Myocyte (in vitro differentiated cells): ENCODE measurements at regions not wholly inside any gene's neighbourhood (a gene's known extent, or its start where the extent isn't known, plus 50 kb on each side); places are given as distances from the start of the nearest gene placed in this dataset.
"Not testable (repeated sequence)": the region's sequence is repeated elsewhere in the genome, so short reads cannot be mapped to it uniquely, and the experiment has no call there.

Source experiments
- DNase-seq: peaks from one replicate; pipeline ENCODE4 v3.0.0-alpha.2; 2012; ENCODE audit warnings: low read depth

GRCh38 chr1:219560856-219561255, 52.0 kb downstream of the ZC3H11B start:
- DNase-seq = no peak

DNA sequence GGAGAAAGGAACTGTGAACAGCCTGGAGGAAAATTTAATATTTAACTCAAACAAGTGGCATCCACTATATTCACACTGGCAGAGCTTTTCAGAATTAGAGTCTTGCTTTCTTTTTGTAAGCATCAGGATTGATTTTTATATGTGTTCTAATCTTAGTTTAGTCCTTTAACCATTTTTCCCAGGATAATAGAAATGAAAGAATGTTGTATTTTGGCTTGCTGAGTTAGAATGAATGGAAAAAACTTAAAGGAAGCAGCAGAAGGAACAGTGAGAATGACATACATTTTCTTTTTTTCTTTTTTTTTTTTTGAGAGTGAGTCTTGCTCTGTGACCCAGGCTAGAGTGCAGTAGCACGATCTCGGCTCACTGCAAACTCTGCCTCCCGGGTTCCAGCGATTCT, 53.0 kb downstream of the ZC3H11B start:
- DNase-seq = no peak

DNA sequence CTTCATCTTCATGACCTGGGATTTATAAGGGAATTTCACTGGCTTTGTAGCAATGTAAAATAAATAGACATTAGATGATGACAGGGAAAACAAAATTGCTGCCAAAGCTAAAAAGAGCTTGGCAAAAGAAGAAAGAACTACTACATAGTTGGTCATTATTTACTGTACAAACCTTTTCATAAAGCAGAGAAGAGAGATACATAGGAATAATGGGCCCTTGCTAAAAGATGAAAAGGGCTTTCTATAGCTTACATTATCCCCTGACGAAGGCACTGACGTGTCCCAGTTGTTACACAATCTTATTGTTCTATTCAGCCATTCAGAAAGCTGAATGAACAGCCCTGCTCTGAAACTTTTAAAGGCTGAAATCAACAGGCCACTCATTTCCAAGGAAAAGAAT, 57.1 kb downstream of the ZC3H11B start:
- DNase-seq = no peak

DNA sequence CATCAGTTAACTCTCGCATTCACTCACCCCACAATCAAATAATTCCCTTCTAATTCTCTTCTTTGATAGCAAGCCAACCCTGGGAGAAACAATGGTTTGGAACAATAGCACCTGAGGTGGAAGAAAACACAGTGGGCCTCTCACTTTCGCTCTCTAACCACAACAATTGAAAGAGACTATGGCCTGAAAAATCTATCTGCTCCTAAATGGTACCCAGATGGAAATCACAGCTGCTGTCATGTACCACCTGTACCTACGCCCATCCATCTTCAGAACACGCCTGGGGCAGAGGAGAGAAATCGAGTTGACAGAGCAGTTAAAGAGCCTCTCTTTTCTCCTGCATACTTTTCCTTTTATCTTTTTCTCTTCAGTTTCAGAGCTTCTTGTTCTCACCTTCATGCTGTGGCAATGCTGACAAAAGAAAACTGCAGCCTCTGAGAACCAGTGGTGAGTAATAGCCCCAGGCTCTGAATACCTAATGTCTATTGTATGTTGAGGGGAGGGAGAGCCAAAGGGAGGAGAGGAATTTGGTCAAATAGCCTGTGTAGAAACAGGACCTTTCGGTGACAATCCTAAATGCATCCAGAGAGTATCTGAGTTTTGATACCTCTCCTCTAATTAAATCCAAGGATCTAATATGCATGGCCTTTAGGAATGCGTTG, 57.7 kb downstream of the ZC3H11B start:
- no peak for DNase-seq

- DNase-seq = no peak
These were observed 58.9 kb downstream of the ZC3H11B start for GRCh38 chr1:219553934-219554502.

DNA sequence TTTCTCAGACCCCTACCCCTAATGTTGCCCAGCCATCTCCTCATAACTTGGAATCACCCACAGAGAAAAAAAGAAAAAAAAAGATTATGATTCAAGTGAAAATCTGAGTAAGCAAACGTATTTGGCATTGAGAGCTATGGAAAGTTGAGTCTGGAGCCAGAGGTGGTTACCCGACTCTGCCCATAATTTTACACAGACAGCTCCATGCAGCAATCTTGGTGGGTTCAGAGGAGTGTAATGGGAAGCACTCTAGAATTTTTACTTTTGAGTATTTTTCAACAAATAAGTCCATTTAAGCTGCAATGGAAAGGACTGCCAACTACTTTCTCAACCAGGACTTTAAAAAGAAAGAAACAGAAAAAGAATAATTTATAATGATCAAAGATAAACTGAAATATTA, 62.7 kb downstream of the ZC3H11B start:
- no peak for DNase-seq

DNA sequence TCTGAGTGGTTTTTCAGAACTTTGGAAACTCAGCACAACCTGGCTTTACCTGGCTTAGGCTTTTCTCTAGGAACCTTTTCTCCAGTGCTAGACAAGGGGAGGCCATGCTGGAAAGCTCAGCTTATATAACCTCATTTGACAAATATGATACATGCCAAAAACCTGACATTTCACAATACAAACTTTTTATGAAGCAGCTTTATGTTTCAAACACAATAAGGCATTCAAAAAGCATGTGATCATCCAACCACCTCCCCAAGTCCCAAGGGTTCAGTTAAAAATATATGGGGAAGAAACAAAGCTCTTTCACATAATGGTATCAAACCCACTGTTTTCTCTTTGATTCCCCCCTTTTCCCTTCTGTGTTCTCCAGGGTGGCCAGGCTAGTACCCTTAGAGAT, 63.7 kb downstream of the ZC3H11B start:
- DNase-seq = no peak

- DNase-seq = no peak
These were observed 64.5 kb downstream of the ZC3H11B start for GRCh38 chr1:219548386-219548785.

DNA sequence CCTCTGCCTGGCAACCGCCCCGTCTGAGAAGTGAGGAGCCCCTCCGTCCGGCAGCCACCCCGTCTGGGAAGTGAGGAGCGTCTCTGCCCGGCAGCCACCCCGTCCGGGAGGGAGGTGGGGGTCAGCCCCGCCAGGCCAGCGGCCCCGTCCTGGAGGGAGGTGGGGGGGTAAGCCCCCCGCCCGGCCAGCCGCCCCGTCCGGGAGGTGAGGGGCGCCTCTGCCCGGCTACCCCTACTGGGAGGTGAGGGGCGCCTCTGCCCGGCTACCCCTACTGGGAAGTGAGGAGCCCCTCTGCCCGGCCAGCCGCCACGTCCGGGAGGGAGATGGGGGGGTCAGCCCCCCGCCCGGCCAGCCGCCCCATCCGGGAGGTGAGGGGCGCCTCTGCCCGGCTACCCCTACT, 67.1 kb downstream of the ZC3H11B start:
- DNase-seq = not testable (repeated sequence)

- no peak for DNase-seq
These were observed 68.6 kb downstream of the ZC3H11B start for GRCh38 chr1:219544163-219544846.

DNA sequence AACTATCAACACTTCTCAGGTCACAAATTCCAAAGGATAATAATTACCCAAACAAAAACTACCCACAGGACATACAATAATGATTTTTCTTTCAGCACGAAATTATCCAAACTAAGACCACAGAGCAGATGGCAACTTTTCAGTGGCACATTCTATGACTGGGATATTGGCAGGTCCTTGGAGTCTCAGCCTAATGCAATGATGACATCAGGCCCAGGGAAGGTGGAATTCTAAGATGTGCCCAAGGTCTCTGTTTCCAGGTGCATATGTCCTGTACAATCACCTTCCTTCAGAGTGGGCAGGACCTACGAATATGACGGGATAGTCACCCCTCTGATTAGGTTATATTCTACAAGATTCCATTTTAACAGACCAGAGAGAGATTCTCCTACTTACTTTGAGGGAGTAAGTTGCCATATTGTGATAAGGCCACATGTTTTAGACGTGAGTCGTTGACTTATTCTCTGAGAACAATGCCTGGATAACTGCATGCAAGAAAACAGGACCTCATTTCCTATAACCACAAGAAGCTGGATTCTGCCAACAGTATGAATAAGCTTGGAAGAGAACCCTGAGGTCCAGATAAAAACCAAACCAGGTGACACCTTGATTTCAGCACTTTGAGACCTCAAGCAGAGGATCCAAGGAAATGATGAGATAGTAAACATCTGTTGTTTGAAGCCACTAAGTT, 69.9 kb downstream of the ZC3H11B start:
- no peak for DNase-seq

DNA sequence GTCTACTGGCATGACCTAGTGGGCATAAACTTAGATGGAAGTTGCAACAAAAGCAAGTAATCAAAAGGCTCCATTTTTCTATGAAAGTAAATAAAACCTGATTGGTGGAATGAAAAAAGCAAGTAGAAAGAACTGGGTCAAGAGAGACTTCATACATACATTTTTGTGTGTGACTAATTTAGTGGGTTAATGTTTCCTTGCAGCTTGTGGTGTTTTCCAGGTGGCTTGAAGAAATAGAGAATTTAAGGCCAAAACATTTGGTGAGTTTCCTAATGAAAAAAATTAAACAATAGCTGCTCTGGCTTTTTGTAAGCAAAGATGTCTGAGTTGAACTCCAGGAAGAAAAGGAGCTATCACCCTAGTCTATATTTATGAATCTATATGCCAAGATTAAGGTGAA, 71.0 kb downstream of the ZC3H11B start:
- no peak for DNase-seq

DNA sequence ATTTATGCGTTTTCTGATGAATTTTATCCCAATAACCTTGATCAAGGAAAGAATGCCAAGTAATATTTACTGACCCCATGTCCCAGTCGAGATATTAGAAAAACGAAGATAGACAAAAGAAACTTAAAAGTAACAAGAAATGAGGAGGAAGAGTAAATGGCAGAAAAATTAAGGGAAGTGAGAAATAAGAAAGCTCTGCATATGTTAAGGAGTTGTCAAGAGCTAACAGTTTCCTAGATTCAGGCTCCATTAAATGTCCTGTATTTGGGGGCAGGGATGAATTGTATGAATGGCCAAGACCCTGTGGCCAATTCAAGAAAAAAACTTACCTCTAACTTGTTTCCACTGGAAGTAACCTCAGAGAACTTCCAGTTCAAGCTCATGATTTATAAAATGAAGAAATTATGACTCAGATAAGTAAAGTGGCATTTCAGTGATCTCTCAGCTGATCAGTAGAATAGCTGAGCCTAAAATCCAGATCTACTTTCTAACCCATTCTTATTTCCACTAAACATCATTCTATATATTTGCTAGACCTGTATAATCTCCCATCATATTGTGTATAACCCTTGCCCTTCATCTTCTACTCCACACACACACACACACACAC, 73.2 kb downstream of the ZC3H11B start:
- no peak for DNase-seq

DNA sequence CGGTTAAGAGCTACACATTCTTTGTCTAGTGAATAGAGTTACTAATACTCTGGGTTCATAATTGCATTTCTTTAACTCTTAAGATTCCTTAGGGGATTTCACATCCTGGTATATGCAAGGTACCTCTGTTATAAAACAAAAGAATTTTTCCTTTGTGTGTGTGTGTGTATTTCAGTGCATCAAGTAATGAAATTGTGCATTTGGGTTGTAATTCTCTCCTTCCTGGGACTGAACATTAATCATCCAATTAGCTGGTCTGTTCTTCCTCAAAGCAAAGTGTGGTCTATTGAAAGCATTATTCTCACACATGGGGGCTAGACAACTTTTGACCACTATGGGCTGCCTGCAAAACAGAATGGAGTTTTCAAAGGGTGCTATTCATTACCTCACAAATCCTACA, 74.0 kb downstream of the ZC3H11B start:
- no peak for DNase-seq

- no peak for DNase-seq
These were observed 75.7 kb downstream of the ZC3H11B start for GRCh38 chr1:219537223-219537631.

DNA sequence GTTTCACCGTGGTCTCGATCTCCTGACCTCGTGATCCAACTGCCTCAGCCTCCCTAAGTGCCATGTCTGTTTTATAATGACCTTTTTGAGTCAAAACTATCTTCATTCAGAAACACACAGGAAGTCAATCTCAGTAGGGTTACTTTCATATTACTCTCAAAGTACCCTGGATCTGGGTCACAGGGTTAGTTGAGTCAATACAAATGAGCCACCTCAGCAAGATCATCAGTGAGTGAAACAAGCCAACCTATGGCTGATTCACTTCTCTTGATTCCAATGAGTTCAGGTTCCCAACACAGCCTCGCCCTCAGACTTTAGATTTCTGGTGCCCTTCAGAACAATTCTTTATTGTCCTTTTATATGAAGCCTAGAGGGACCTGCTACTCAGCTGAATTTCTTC, 76.9 kb downstream of the ZC3H11B start:
- no peak for DNase-seq

- DNase-seq = no peak
These were observed 77.9 kb downstream of the ZC3H11B start for GRCh38 chr1:219534991-219535390.

- DNase-seq = no peak
These were observed 79.6 kb downstream of the ZC3H11B start for GRCh38 chr1:219533280-219533679.

- peak; percentile 69 for DNase-seq
These were observed 83.8 kb downstream of the ZC3H11B start for GRCh38 chr1:219529116-219529515.

GRCh38 chr1:219528633-219529032, 84.3 kb downstream of the ZC3H11B start:
- DNase-seq = no peak

DNA sequence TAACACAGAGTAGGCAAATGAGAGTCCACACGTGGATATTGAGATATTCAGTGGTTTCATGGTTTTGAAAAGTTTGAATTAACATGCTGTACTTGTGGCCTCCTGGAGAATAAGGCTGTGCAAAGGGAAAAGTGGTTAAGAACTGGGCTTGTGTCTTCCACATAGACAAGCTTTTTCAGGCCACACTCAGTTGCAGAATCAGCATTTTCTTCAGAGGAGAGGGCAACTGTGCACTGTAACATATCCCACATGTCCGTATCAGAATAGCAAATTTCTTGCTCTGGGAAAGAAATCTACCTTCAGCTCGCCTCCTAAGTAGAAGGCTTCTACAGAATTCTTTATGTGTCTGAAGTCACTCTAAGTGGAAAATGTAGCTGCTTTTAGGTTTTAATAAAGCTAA, 84.9 kb downstream of the ZC3H11B start:
- DNase-seq = no peak

DNA sequence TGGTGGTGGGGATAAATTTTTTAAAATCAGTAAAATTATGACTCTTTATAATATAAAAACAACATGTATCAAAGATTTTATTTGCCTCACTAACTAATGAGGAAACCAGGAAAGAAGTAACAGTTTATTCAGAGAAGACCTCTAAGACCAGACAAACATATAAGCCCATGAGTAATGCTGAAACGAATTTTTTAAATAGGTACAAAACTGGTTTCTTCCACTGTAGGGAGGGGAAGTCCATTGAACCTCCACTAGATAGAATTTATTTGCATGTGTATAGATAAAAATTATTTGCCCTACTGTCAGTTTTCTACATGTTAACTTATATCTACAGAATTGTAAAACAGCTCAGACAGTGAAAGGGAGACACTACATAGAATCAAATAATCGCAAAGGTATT, 86.8 kb downstream of the ZC3H11B start:
- DNase-seq = no peak
